ENCODE measurements at regions not wholly inside any gene's neighbourhood (a gene's known extent, or its start where the extent isn't known, plus 50 kb on each side); places are given as distances from the start of the nearest gene placed in this dataset.
"Not testable (repeated sequence)": the region's sequence is repeated elsewhere in the genome, so short reads cannot be mapped to it uniquely, and the experiment has no call there.

DNA sequence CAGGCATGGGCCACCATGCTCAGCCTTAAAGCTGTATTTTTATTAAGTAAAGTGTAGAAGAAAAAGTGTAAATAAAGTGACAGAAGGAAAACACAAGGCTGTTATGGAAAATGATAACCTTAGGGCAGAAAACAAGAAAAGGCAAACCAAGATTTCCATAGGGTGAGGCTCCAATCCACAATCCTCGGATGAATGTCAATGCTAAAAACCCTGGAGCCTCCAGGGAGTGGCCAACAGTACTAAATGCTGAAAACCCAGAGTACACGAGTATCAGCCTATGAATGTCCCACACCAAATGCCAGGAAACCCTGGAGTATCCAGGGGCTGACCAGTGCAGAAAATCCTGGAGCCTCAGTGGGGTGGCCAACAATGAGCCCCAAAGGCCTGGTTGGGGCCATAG, 292.6 kb downstream of the RPIA start:
- not testable (repeated sequence) for H3K27me3 ChIP-seq (ENCODE audit: insufficient read depth, low read length, poor library complexity); H2BK15ac ChIP-seq (replicated peaks; ENCODE audit: low read depth); H3K36me3 ChIP-seq (ENCODE audit: control insufficient read depth, insufficient read depth, low read length); H3K9ac ChIP-seq (ENCODE audit: low read length); H3K4me1 ChIP-seq (ENCODE audit: control insufficient read depth, low read depth, low read length); H3K23ac ChIP-seq (ENCODE audit: low read length); H3K79me2 ChIP-seq (ENCODE audit: control insufficient read depth, insufficient read depth, low read length); H2AK5ac ChIP-seq (ENCODE audit: low read length); H4K8ac ChIP-seq (ENCODE audit: low read depth, low read length); H3K56ac ChIP-seq (ENCODE audit: low read length); H3K4me2 ChIP-seq (ENCODE audit: low read length); H3K18ac ChIP-seq (ENCODE audit: low read length); H3K4me3 ChIP-seq (ENCODE audit: low read length); H2BK120ac ChIP-seq (ENCODE audit: low read depth, low read length); H4K5ac ChIP-seq (ENCODE audit: low read length); H2BK5ac ChIP-seq (ENCODE audit: low read length); H3K4ac ChIP-seq (ENCODE audit: low read depth, low read length); H3K27ac ChIP-seq (ENCODE audit: low read depth, low read length); H3K79me1 ChIP-seq (ENCODE audit: low read length); DNase-seq
- no CpG with 5 or more reads among the region's 2 CpGs for WGBS (ENCODE audit: extremely low coverage, insufficient coverage, low lambda C conversion rate)

DNA sequence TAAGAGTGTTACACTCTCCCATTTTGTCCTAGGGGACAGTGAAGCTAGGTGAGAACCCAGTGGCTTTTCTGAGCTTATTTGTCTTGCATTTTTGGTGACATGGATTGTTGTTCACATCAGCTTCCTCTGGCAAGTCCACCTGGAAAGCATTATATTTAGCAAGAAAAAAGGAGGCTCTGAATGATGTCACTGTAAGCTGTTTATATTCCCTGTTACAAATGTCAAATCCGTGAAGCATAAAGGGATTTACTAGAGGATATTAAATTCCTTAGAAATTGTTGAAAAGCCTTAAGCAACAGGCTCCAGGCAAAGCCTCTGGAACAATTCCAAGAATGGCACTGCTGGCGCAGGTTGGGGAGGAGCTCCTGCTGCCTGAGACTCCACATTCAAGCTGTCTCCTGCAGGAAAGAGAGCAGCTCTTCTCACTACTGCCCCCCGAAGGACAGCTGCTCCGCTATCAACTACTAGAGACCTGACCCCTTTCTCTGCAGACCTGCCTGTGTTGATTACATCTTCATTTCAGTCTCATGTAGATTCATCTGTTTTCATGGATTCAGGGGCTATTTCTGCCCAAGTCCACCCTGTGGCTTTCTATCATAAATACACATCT, 295.4 kb downstream of the RPIA start:
- DNase-seq, result peak; percentile 25
- not testable (repeated sequence) for H4K5ac ChIP-seq (ENCODE audit: low read length); H2AK5ac ChIP-seq (ENCODE audit: low read length); H3K36me3 ChIP-seq (ENCODE audit: control insufficient read depth, insufficient read depth, low read length); H3K23ac ChIP-seq (ENCODE audit: low read length); H3K4me2 ChIP-seq (ENCODE audit: low read length); H3K4me3 ChIP-seq (ENCODE audit: low read length); H2BK120ac ChIP-seq (ENCODE audit: low read depth, low read length); H3K4me1 ChIP-seq (ENCODE audit: control insufficient read depth, low read depth, low read length); H4K8ac ChIP-seq (ENCODE audit: low read depth, low read length); H3K9ac ChIP-seq (ENCODE audit: low read length); H2BK5ac ChIP-seq (ENCODE audit: low read length); H3K79me1 ChIP-seq (ENCODE audit: low read length); H3K4ac ChIP-seq (ENCODE audit: low read depth, low read length); H3K79me2 ChIP-seq (ENCODE audit: control insufficient read depth, insufficient read depth, low read length); H3K27ac ChIP-seq (ENCODE audit: low read depth, low read length); H3K56ac ChIP-seq (ENCODE audit: low read length); H2BK15ac ChIP-seq (replicated peaks; ENCODE audit: low read depth); H3K27me3 ChIP-seq (ENCODE audit: insufficient read depth, low read length, poor library complexity); H3K18ac ChIP-seq (ENCODE audit: low read length)
- WGBS (ENCODE audit: extremely low coverage, insufficient coverage, low lambda C conversion rate), result no CpG with 5 or more reads among the region's 4 CpGs

DNA sequence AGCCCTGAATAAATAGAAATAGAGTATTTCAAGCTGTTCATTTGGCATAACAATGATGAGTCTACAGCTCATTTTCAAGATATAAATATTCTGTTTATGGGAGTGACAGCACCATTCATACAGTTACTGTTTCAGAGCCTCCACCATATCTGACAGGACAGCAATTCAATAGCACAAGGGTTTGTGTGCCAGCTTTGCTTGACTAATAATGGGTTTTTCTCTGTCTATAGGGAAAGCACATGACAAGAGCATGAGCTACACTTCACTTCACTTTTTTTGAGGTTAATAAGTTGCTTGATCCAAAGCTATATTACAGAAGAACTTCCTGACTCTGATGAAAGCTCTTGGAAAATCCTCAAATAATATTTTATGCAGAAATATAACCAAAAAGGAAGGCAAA, 297.1 kb downstream of the RPIA start:
- H2AK5ac ChIP-seq (ENCODE audit: low read length); H3K79me1 ChIP-seq (ENCODE audit: low read length); H3K27me3 ChIP-seq (ENCODE audit: insufficient read depth, low read length, poor library complexity); H3K4me1 ChIP-seq (ENCODE audit: control insufficient read depth, low read depth, low read length); H3K23ac ChIP-seq (ENCODE audit: low read length); DNase-seq; H3K18ac ChIP-seq (ENCODE audit: low read length); H3K4ac ChIP-seq (ENCODE audit: low read depth, low read length); H3K36me3 ChIP-seq (ENCODE audit: control insufficient read depth, insufficient read depth, low read length); H4K5ac ChIP-seq (ENCODE audit: low read length); H2BK120ac ChIP-seq (ENCODE audit: low read depth, low read length); H4K8ac ChIP-seq (ENCODE audit: low read depth, low read length); H3K56ac ChIP-seq (ENCODE audit: low read length); H2BK15ac ChIP-seq (replicated peaks; ENCODE audit: low read depth); H3K4me2 ChIP-seq (ENCODE audit: low read length); H3K9ac ChIP-seq (ENCODE audit: low read length); H3K4me3 ChIP-seq (ENCODE audit: low read length); H2BK5ac ChIP-seq (ENCODE audit: low read length); H3K27ac ChIP-seq (ENCODE audit: low read depth, low read length); H3K79me2 ChIP-seq (ENCODE audit: control insufficient read depth, insufficient read depth, low read length): not testable (repeated sequence)

DNA sequence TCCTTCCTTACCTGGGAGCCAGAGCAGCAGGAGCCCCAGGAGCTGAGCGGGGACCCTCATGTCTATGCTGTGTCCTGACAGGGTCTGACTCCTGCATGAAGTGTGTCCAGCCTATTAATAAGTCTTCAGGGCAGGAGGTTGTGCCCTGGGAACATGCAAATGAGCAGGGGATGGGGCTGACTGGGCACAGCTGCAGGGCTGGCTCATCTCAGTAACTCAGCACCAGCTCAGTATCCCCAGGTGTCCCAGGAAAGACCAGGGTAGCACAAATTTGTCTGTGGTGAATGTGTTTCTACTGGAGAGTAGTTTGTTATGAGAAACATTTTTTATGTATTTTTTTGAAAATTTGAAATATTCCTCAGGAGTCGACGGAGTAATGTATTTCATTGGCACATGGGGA, 301.3 kb downstream of the RPIA start:
- H4K5ac ChIP-seq (ENCODE audit: low read length); H2BK120ac ChIP-seq (ENCODE audit: low read depth, low read length); DNase-seq; H2AK5ac ChIP-seq (ENCODE audit: low read length); H4K8ac ChIP-seq (ENCODE audit: low read depth, low read length); H3K4me3 ChIP-seq (ENCODE audit: low read length); H2BK15ac ChIP-seq (replicated peaks; ENCODE audit: low read depth); H3K79me2 ChIP-seq (ENCODE audit: control insufficient read depth, insufficient read depth, low read length); H3K27ac ChIP-seq (ENCODE audit: low read depth, low read length); H3K79me1 ChIP-seq (ENCODE audit: low read length); H2BK5ac ChIP-seq (ENCODE audit: low read length); H3K4me1 ChIP-seq (ENCODE audit: control insufficient read depth, low read depth, low read length); H3K36me3 ChIP-seq (ENCODE audit: control insufficient read depth, insufficient read depth, low read length); H3K9ac ChIP-seq (ENCODE audit: low read length); H3K23ac ChIP-seq (ENCODE audit: low read length); H3K27me3 ChIP-seq (ENCODE audit: insufficient read depth, low read length, poor library complexity); H3K18ac ChIP-seq (ENCODE audit: low read length); H3K4me2 ChIP-seq (ENCODE audit: low read length); H3K4ac ChIP-seq (ENCODE audit: low read depth, low read length); H3K56ac ChIP-seq (ENCODE audit: low read length): not testable (repeated sequence)
- WGBS (ENCODE audit: extremely low coverage, insufficient coverage, low lambda C conversion rate), result no CpG with 5 or more reads among the region's 3 CpGs

DNA sequence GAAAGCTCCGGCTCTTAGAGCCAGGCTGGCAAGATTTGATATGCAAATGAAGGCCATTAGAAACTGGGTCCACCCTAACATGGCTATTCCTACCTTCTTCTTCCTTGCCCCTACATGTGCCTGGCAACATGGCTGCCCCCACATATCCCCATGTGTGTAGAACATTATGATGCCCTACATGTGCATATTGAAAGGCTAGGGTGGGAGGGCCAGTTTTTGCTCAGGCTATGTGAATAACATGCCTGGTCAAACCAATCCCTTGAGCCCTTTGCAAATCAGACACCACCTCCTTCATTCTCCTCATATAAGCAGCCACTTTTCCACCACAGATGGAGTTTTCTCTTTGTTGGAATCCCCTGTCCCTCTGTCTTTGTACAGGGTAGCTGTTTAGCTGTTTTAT, 303.4 kb downstream of the RPIA start:
- H3K27ac ChIP-seq (ENCODE audit: low read depth, low read length); DNase-seq; H3K79me2 ChIP-seq (ENCODE audit: control insufficient read depth, insufficient read depth, low read length); H3K9ac ChIP-seq (ENCODE audit: low read length); H3K4me2 ChIP-seq (ENCODE audit: low read length); H4K5ac ChIP-seq (ENCODE audit: low read length); H3K23ac ChIP-seq (ENCODE audit: low read length); H3K4me3 ChIP-seq (ENCODE audit: low read length); H2BK15ac ChIP-seq (replicated peaks; ENCODE audit: low read depth); H2BK5ac ChIP-seq (ENCODE audit: low read length); H3K4ac ChIP-seq (ENCODE audit: low read depth, low read length); H2BK120ac ChIP-seq (ENCODE audit: low read depth, low read length); H3K36me3 ChIP-seq (ENCODE audit: control insufficient read depth, insufficient read depth, low read length); H3K56ac ChIP-seq (ENCODE audit: low read length); H2AK5ac ChIP-seq (ENCODE audit: low read length); H3K4me1 ChIP-seq (ENCODE audit: control insufficient read depth, low read depth, low read length); H3K79me1 ChIP-seq (ENCODE audit: low read length); H4K8ac ChIP-seq (ENCODE audit: low read depth, low read length); H3K18ac ChIP-seq (ENCODE audit: low read length); H3K27me3 ChIP-seq (ENCODE audit: insufficient read depth, low read length, poor library complexity): not testable (repeated sequence)
- WGBS (ENCODE audit: extremely low coverage, insufficient coverage, low lambda C conversion rate), result no CpG with 5 or more reads among the region's 1 CpG

DNA sequence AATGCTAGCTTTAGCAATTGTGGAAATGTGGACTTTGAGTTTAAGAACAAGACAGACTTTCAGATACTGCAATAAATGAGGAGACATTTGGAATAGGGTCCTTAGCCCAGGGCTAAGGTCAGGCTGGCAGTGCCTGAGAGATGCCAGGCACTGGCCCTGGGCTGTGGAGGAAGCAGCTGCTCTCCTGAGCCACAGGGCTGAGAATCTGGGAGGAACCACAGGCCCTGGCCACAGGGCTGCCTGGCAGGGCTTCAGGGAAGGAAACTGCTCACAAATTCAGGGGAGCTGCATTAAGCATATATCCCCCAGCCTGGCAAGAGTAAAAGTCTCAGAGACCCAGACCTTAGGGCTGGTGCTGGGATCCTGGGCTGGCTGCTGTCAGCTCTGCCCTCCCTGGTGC, 305.1 kb downstream of the RPIA start:
- H3K56ac ChIP-seq (ENCODE audit: low read length); H3K18ac ChIP-seq (ENCODE audit: low read length); H3K27me3 ChIP-seq (ENCODE audit: insufficient read depth, low read length, poor library complexity); H3K36me3 ChIP-seq (ENCODE audit: control insufficient read depth, insufficient read depth, low read length); H3K23ac ChIP-seq (ENCODE audit: low read length); H2BK5ac ChIP-seq (ENCODE audit: low read length); H3K4me3 ChIP-seq (ENCODE audit: low read length); H3K79me2 ChIP-seq (ENCODE audit: control insufficient read depth, insufficient read depth, low read length); H3K79me1 ChIP-seq (ENCODE audit: low read length); H4K5ac ChIP-seq (ENCODE audit: low read length); H4K8ac ChIP-seq (ENCODE audit: low read depth, low read length); H3K9ac ChIP-seq (ENCODE audit: low read length); H3K4me1 ChIP-seq (ENCODE audit: control insufficient read depth, low read depth, low read length); H3K27ac ChIP-seq (ENCODE audit: low read depth, low read length); H3K4me2 ChIP-seq (ENCODE audit: low read length); H2BK120ac ChIP-seq (ENCODE audit: low read depth, low read length); DNase-seq; H2AK5ac ChIP-seq (ENCODE audit: low read length); H2BK15ac ChIP-seq (replicated peaks; ENCODE audit: low read depth); H3K4ac ChIP-seq (ENCODE audit: low read depth, low read length): not testable (repeated sequence)

Data from mesendoderm (in vitro differentiated cells).